ENCODE measurements at regions not wholly inside any gene's neighbourhood (a gene's known extent, or its start where the extent isn't known, plus 50 kb on each side); places are given as distances from the start of the nearest gene placed in this dataset.

GRCh38 chr2:189267925-189268579 is 88.5 kb upstream of the COL5A2 start:
- DNase-seq (ENCODE audit: low read depth) = no peak

DNA sequence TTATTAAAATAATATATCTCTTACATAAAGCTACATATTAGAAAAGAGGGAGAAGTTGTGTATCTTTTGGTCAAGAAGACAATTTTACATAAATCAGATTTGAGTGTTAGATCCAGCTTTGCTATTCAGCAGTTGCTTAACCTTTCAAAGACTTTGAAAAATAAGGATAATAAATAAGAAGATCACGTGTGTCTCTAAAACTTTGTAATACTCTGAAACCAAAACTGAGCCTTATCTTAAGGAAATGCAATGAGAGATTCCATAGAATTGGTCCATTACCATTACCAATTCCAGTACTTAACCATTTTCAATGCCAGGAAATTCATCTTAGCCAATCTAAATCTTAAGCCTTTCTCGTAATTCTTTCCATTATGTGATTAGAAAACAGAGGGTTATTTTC is 89.2 kb upstream of the COL5A2 start:
- no peak for DNase-seq (ENCODE audit: low read depth)

- no peak for DNase-seq (ENCODE audit: low read depth)
Observed at GRCh38 chr2:189273734-189274133, 94.2 kb upstream of the COL5A2 start.

GRCh38 chr2:189274361-189274760 is 94.8 kb upstream of the COL5A2 start:
- DNase-seq (ENCODE audit: low read depth) = no peak

DNA sequence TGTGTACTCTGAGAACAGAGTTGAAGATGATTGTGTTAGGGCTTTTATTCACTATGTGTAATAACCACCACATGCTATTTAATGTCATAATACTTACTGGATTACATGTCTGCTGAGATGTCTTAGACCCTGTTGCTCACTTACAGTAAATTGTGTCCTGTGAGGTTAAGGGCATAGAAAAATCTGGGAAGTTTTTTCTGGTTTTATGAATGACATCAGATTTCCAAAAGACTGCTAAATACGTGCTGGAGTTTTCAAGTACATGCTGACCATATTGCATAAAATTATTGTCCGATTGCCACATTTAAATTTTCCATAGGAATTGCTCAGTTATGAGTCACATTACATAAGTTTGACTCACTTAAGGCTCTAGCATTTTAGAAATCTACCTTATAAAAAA is 96.7 kb upstream of the COL5A2 start:
- peak; percentile 99 for DNase-seq (ENCODE audit: low read depth)

GRCh38 chr2:189281201-189281600 is 101.6 kb upstream of the COL5A2 start:
- no peak for DNase-seq (ENCODE audit: low read depth)

GRCh38 chr2:189285349-189285748 is 105.8 kb upstream of the COL5A2 start:
- no peak for DNase-seq (ENCODE audit: low read depth)

GRCh38 chr2:189285962-189286645 is 106.5 kb upstream of the COL5A2 start:
- DNase-seq (ENCODE audit: low read depth) = peak; percentile 85

GRCh38 chr2:189287363-189287762 is 107.8 kb upstream of the COL5A2 start:
- DNase-seq (ENCODE audit: low read depth) = no peak

DNA sequence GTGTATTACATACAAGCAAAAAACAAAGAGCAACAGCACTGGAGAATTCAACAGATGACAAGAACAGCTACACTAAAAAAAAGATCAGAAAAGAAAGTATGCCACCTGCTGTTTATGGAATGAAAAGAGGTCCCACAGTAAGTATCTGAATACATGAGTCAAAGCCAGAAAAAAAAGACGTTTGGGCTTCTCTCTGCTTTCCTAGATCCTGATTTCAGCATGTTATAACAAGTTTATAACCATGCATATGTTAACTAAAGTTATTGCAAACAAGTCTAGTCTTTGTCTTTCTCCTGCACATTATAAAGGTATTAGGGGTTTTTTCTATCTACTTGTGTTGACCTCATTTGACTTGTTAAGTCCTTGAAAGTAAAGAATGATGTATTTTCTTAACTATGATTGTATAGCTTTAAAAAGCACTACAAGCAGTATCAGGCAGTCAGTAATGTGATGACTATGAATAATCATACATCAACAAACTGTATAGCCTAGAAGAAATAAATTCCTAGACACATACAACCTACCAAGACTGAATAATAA is 108.5 kb upstream of the COL5A2 start:
- no peak for DNase-seq (ENCODE audit: low read depth)

DNA sequence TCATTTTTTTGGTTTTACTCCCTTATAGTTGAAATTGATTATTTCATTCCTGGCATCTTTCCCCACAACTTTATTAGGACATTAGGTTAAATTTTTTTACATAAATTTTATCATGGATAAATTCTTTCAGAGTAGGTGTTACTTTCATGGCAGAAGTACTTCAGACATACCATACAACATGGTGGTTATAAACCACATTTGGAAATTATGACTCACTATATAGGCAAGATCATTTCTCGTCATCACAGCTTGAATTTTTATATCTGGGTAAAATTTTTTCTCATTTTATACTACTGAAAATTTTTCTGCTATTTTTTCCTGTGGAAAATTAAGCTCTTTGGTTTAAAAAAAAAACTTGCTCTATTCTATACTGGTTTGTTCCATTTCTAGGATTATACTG is 111.9 kb upstream of the COL5A2 start:
- no peak for DNase-seq (ENCODE audit: low read depth)

- no peak for DNase-seq (ENCODE audit: low read depth)
Observed at GRCh38 chr2:189293164-189293563, 113.6 kb upstream of the COL5A2 start.

DNA sequence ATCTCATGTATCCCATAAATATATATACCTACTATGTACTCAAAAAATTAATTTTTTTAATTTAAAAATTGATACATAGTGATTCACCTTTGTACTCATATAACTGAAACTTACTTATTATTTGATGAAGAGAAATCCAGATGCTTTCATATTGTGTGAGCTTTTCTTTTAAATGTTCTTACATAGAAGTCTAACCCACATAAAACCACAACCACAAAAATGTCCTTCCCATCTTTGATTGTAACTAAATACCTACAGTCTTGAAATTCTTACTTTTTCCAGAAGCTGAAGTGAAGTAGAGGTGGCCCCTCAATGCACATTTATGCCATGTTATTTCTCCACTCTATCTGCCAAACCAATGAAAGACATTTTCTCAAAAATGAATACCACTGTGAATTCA is 117.9 kb upstream of the COL5A2 start:
- DNase-seq (ENCODE audit: low read depth) = no peak

DNA sequence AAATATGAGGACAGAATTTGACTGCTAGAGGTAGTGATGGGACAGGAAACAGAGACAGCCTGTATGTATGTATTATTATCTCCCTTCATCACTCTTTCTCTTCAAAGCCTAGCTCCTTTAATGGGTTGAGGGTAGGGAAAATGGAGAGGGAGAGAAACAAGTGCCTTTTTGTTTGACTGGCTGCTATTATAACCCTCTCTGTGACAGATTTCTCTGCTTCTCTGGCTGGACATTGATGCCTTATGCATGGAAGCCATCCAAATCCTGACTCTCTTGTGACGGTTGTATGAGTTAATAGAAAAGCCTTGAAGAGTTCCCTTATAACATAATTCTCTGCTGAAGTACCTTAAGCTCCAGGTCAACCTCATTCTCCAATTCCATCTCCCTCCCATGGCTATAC is 118.5 kb upstream of the COL5A2 start:
- DNase-seq (ENCODE audit: low read depth) = no peak

DNA sequence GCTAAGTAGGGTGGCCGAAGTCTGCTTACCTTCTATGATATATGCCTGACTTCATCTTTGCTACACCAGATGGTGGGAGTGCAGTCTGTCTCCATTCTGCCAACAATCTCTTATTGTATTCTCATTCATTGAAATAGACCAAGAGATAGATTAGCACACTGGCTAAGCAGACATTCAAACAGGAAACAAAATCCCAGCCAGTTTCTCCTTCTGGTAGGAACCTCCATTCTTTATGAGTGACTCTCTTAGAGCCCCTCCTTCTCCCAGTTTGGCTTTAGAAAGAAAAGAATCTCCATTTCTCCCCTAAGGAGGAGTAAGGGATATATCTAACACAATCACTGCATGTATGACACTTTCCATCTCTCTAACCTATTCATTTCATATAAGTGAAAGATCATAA is 118.9 kb upstream of the COL5A2 start:
- no peak for DNase-seq (ENCODE audit: low read depth)

GRCh38 chr2:189299974-189300373 is 120.4 kb upstream of the COL5A2 start:
- no peak for DNase-seq (ENCODE audit: low read depth)

DNA sequence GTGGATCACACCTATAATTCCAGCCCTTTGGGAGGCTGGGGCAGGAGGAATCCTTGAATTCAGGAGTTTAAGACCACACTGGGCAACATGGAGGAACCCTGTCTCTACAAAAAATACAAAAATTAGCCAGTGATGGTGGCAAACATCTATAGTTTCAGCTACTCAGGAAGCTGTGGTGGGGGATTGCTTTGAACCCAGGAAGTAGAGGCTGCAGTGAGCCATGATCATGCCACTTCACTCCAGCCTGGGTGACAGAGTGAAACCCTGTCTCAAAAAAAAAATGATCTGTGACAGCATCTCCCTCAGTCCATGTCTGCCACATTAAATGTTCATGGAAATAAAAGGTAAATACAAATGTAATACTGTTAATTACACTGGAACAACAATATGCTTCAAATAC is 121.4 kb upstream of the COL5A2 start:
- no peak for DNase-seq (ENCODE audit: low read depth)

DNA sequence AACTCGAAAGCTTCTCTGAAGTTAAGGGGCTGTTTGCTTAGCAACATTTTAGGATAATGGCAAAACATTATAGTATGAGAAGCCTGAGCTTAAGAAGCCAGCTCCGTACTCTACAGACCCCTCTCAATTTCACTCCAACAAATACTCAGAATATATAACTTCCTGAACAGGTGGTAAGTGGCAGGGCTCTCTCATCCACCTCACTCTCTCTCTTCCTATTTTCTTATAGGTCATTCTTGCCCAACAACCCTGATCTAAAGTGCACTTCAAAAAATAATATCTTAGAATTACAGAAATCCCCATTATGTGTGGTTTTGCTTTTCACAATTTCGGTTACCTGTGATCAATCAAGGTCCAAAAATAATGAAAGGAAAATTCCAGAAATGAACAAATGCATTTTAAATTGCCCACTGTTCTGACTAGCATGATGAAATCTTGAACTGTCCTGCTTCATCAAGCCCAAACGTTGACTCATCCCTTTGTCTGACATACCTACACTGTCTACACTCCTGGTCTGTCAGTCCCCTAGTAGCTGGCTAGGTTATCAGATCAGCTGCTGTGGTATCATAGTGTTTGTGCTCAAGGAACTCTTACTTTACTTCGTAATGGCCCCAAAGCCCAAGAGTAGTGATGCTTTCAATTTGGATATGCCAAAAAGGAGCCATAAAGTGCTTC is 122.8 kb upstream of the COL5A2 start:
- DNase-seq (ENCODE audit: low read depth) = no peak

DNA sequence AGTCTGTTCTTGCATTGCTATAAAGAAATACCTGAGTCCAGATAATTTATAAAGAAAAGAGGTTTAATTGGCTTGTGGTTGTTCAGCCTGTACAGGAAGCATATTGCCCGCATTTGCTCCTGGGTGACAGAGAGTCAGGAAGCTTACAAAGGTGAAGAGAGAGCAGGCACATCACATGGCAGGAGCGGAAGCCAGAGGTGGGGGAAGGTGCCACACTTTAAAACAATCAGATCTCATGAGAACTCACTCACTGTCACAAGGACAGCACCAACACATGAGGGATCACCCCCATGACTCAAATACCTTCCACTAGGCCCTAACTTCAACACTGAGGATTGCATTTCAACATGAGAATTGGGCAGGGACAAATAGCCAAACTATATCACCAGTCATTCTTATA is 124.8 kb upstream of the COL5A2 start:
- no peak for DNase-seq (ENCODE audit: low read depth)

GRCh38 chr2:189305291-189305943 is 125.9 kb upstream of the COL5A2 start:
- no peak for DNase-seq (ENCODE audit: low read depth)

GRCh38 chr2:189306525-189306924 is 127.0 kb upstream of the COL5A2 start:
- DNase-seq (ENCODE audit: low read depth) = no peak

GRCh38 chr2:189308056-189308790 is 128.7 kb upstream of the COL5A2 start:
- DNase-seq (ENCODE audit: low read depth) = no peak
